PC-9 (cell line): ENCODE measurements at regions not wholly inside any gene's neighbourhood (a gene's known extent, or its start where the extent isn't known, plus 50 kb on each side); places are given as distances from the start of the nearest gene placed in this dataset.

Experiments used
- BruUV-seq: library from RNA; stranded (reverse); fragments of 400-500 nt; replicated peaks from 2 replicates; lab custom pipeline; 2021; lab: Mats Ljungman, UMichigan
- CTCF ChIA-PET: fragments of 300-600 bp; sonication (Branson Sonifier 250); formaldehyde crosslinking; loops from one replicate; lab custom pipeline; 2022; ENCODE audit warnings: antibody characterized with exemption; lab: Charles Lee
- POLR2A ChIA-PET: fragments of 300-600 bp; sonication (Branson Sonifier 250); formaldehyde crosslinking; loops from one replicate; lab custom pipeline; 2022; ENCODE audit warnings: antibody characterized with exemption; ENCODE audit not compliant: unreplicated experiment; lab: Charles Lee
- DNase-seq, 2 experiments: peaks; one replicate each; pipeline versions ENCODE4 v3.0.0 to v3.0.0-alpha.2; 2015 to 2022; ENCODE audit warnings: mixed read lengths in 1 of 2
- H2AFZ ChIP-seq: fragments of 200-600 bp; sonication (generic); 2 replicates; pipeline ENCODE4 v1.8.1; 2017; ENCODE audit warnings: antibody characterized with exemption
- H3F3A ChIP-seq: fragments of 200-600 bp; sonication (generic); 2 replicates; pipeline ENCODE4 v1.8.1; 2017; ENCODE audit warnings: antibody characterized with exemption, mild to moderate bottlenecking, low read depth; ENCODE audit not compliant: insufficient read depth
- H3K27ac ChIP-seq: fragments of 200-600 bp; sonication (generic); 2 replicates; pipeline ENCODE4 v1.6.1; 2016; ENCODE audit warnings: mixed run types
- H3K27me3 ChIP-seq: fragments of 200-600 bp; sonication (generic); 2 replicates; pipeline ENCODE4 v1.6.1; 2016; ENCODE audit warnings: low read depth, mixed run types; ENCODE audit not compliant: insufficient read depth
- H3K36me3 ChIP-seq: fragments of 200-600 bp; sonication (generic); 2 replicates; pipeline ENCODE4 v1.6.1; 2016; ENCODE audit warnings: low read depth, mixed run types
- H3K4me1 ChIP-seq: fragments of 200-600 bp; sonication (generic); replicated peaks from 2 replicates; pipeline ENCODE4 v1.6.1; 2016; ENCODE audit warnings: mixed run types; ENCODE audit not compliant: insufficient read depth
- H3K4me2 ChIP-seq: fragments of 200-600 bp; sonication (generic); 2 replicates; pipeline ENCODE4 v1.6.1; 2017; ENCODE audit warnings: mixed run types
- H3K4me3 ChIP-seq: fragments of 200-600 bp; sonication (generic); 2 replicates; pipeline ENCODE4 v1.6.1; 2016; ENCODE audit warnings: mixed run types
- H3K79me2 ChIP-seq: fragments of 200-600 bp; sonication (generic); 2 replicates; pipeline ENCODE4 v1.6.1; 2017; ENCODE audit warnings: low read depth, mixed run types
- H3K9me2 ChIP-seq: fragments of 200-600 bp; sonication (generic); 2 replicates; pipeline ENCODE4 v1.8.1; 2017; ENCODE audit warnings: mild to moderate bottlenecking; ENCODE audit not compliant: insufficient read depth
- H3K9me3 ChIP-seq: fragments of 200-600 bp; sonication (generic); 2 replicates; pipeline ENCODE4 v1.8.1; 2016; ENCODE audit warnings: low read depth; ENCODE audit not compliant: insufficient read depth
- H4K20me1 ChIP-seq: fragments of 200-600 bp; sonication (generic); 2 replicates; pipeline ENCODE4 v1.8.1; 2017; ENCODE audit not compliant: insufficient read depth
- CTCF ChIP-seq: fragments of 200-600 bp; sonication (generic); conservative IDR thresholded peaks from 2 replicates; pipeline ENCODE4 v1.6.1; 2017; ENCODE audit warnings: mixed run types, antibody characterized with exemption, mild to moderate bottlenecking, moderate library complexity
- EZH2 ChIP-seq: fragments of 200-600 bp; sonication (generic); IDR thresholded peaks from 2 replicates; pipeline ENCODE4 v1.8.0; 2017; ENCODE audit warnings: antibody characterized with exemption, low read depth
- intact Hi-C: fragments of 100-400 bp; cut with micrococcal nuclease; formaldehyde crosslinking; loops from one replicate; pipeline ENCODE4 v1.10.0; 2022; ENCODE audit not compliant: unreplicated experiment

DNA sequence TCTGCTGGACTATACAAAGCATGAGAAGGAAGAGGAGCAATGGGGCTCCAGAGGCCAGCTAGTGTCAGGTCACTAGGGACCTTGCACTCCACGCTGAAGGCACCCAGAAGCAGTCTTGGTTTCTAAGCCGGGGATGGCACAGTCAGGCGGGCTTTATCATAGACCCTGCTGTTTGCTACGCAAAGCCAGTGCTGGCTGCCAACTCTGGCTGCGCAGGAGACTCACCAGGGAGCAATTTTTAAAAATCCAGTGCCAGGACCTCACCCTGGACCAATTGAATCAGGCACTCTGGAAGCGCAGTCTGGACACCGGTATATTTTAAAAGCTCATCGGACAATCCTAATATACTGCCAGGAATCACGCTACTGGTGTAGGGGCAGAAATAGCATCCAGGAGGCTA is 368.5 kb upstream of the XYLT1 start:
- Histone ChIP-seq H3K9me2 (no peaks in the 10 kb centered on the region), H4K20me1 (no peaks in the 10 kb centered on the region), H3K27me3 (peaks cover 25% of the 10 kb centered on the region), H2AFZ (no peak overlapping the region), H3K4me2 (no peak overlapping the region), H3K4me1 (no peaks in the 10 kb centered on the region), H3K79me2 (no peaks in the 10 kb centered on the region), H3F3A (no peaks in the 10 kb centered on the region), H3K36me3 (no peaks in the 10 kb centered on the region), H3K4me3 (no peak overlapping the region), H3K9me3 (no peaks in the 10 kb centered on the region), H3K27ac (no peak overlapping the region)
- TF ChIP-seq CTCF = no peak
- no peak for TF ChIP-seq EZH2
- DNase-seq = no peak
- POLR2A ChIA-PET = no interaction called here
- intact Hi-C loops = no loop called here
- CTCF ChIA-PET = no interaction called here
- no TSS peak for BruUV-seq

DNA sequence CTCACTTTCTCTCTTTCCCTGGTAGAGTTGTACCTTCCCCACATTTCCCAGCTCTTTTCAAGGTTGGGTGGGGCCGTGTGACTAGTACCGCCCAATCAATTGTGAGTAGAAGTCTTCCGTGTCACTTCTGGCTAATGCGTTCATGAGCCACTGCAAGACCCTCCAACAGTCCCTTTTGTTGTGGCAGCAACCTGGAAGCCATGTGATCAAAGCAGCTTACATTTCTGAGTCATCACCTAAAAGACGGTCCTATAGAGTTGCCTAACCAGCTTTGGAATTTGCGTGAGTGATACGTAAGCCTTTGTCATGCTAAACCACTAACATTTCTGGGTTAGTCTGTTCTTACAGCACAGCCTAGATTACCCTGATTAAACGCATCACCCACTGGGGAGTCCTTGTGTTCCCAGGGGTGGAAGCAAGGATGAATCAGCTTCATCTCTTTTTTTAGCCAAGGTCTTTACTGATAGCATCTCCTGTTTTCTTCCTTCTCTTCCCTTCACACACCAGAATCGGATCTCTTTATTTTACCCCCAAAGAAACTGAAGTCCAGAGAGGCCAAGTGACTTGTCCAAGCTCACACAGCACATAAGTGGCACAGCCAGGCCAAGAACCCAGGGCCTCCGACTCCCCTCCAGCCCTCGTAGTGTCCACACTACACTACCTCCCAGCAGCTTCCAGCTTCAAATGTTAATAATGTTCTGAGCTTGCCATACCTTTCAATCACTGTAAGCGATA is 366.3 kb upstream of the XYLT1 start:
- Histone ChIP-seq H2AFZ (no peak overlapping the region), H3F3A (no peaks in the 10 kb centered on the region), H3K9me2 (no peaks in the 10 kb centered on the region), H3K9me3 (no peaks in the 10 kb centered on the region), H3K27ac (no peak overlapping the region), H3K4me2 (no peak overlapping the region), H3K4me1 (no peaks in the 10 kb centered on the region), H3K79me2 (no peaks in the 10 kb centered on the region), H4K20me1 (no peaks in the 10 kb centered on the region), H3K4me3 (no peak overlapping the region), H3K36me3 (no peaks in the 10 kb centered on the region), H3K27me3 (peaks cover 13% of the 10 kb centered on the region; the same call in 1 of the 2 replicates)
- ChIA-PET POLR2A (no interaction called here), CTCF (no interaction called here)
- DNase-seq = peak in 1 of 2 experiments; percentile 54
- no TSS peak for BruUV-seq
- intact Hi-C loops = no loop called here
- no peak for TF ChIP-seq CTCF
- TF ChIP-seq EZH2 = no peak

DNA sequence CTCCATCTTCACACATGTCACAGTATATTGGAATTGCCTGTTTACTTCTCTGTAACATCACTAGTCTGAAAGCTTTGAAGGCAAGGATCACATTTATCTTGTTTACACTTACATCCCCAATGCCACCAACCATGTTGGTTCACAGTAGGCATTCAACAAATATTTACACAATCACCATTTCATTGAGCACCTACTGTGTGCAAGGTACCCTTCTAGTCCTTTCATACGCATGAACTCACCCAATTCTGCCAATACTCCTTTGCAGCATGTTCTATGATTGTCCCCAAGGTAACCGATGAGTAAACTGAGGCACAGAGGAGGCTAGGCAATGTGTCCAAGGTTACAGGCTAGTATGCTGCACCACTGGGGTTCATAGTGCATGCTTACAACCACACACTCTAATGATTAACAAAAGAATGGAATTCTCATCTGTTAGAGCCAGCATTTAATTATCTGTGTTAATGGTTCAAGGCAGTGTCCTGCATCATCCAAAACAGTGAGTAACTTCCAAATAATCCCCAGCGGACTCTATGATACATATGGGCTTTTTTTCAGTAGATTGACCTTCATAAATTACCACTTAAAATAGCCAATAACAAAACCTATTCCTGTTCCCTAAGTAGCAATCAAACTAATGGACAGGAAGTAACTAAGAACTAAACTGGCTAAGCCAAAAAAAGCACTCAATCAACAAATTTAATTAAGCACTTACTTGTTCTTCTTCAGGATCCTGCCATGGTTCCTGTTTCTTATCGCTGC is 364.5 kb upstream of the XYLT1 start:
- Histone ChIP-seq H3K4me3 (no peak overlapping the region), H2AFZ (no peak overlapping the region), H3K27me3 (peaks cover 3% of the 10 kb centered on the region; the same call in 1 of the 2 replicates), H3K9me2 (no peaks in the 10 kb centered on the region), H3K4me1 (no peaks in the 10 kb centered on the region), H4K20me1 (no peaks in the 10 kb centered on the region), H3K9me3 (no peaks in the 10 kb centered on the region), H3K4me2 (no peak overlapping the region), H3K27ac (no peak overlapping the region), H3K36me3 (no peaks in the 10 kb centered on the region), H3F3A (no peaks in the 10 kb centered on the region), H3K79me2 (no peaks in the 10 kb centered on the region)
- TF ChIP-seq EZH2 (no peak), CTCF (no peak)
- DNase-seq = no peak
- intact Hi-C loops = no loop called here
- BruUV-seq = no TSS peak
- CTCF ChIA-PET = no interaction called here
- POLR2A ChIA-PET = no interaction called here
